NCI-H2171 treated with DMSO at 0.1 percent for 48 hours (cell line): ENCODE measurements at regions not wholly inside any gene's neighbourhood (a gene's known extent, or its start where the extent isn't known, plus 50 kb on each side); places are given as distances from the start of the nearest gene placed in this dataset.
"Not testable (repeated sequence)": the region's sequence is repeated elsewhere in the genome, so short reads cannot be mapped to it uniquely, and the experiment has no call there.

Experiments used
- DNase-seq: peaks from one replicate; lab custom pipeline; 2025; lab: John Stamatoyannopoulos, UW

DNA sequence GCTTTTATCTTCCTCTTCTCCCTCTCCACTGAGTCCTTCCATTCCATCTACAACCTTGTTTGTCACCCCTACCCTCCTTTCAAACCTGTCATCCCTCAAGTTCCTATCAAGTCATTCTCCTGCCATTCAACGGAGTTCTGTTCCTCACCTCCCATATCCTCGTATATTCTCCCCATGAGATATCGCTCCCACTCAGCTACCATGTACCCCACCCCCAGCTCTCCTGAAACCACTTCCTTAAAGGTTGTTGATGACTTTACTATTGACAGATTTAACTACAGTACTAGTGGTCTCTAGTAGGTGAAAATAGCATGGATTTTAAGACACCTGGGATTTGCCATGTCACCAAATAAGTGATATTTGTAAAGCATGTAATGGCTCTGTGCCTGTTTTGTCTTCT is 107.4 kb upstream of the BARHL2 start:
- no peak for DNase-seq

DNA sequence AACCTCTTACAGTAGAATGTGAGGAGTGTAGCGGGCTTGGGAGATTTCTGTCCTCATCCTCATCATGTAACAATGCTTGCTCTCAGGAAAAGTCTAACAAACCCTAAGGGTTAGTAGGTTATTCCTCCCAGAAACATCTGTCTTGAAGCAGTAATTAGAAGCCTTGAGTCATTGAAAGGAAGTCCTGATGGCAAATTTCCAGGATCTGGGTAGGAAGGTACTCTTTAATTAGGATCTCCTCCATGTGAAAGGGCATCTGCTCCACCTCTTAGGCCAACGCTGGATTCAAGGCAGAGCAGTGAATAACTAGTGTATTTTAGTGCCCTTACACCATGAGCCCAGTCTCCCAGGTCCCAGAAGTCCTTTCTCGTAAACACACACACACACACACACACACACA is 106.6 kb upstream of the BARHL2 start:
- no peak for DNase-seq

DNA sequence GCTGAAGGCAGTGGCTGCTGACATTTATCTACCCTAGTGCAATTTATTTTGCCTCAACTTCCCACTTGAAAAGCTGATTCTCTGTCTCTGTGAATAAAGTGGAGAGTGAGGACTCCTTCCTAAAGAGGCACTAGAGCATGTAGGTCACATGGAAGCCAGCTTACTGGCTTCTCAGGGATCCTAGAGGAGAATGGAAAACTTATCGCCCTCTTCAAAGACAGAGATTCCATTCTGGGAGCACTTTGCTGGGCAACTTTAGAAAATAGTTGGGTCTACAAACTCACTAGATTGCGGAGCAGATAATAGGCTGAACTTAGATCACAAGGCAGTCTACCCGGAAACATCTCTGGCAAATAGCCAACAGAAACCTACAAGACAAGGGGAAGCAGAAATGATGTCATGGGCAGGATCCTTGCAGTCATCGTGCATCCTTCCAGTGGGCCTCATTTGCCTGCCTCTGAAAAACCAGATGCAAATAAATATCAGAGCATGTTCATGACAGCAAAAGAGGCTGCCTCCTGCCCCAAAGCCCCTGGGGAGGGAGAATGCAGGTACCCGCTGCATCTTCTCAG is 104.8 kb upstream of the BARHL2 start:
- no peak for DNase-seq

DNA sequence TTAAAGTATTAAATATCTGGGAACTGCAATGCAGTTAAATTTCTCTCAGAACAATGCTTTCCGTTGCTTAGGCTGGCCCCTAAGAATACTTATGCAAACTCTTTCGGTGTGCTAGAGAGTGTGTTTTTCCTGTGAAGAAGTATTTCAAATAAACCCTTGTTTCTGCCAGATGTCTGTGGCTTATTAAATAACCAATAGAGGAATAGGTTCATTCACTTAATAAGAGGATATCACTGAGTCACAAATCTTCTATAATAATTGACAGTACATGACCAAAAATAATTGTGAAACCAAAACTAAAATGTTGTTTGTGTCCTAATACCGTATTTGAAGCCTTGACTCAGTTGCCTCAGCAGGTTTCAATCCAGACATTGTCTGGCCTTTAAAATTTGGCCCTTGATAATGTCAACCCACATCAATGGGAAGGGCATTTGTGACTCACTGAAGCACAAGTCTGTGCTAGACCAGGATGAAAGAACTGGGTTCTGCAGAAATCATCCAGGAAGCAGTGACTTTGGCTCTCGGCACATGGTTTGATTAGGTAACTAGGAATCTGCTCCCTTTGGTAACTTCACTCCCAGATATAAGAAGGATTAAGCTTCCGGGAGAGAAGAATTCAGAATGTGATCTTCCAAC is 104.2 kb upstream of the BARHL2 start:
- no peak for DNase-seq

DNA sequence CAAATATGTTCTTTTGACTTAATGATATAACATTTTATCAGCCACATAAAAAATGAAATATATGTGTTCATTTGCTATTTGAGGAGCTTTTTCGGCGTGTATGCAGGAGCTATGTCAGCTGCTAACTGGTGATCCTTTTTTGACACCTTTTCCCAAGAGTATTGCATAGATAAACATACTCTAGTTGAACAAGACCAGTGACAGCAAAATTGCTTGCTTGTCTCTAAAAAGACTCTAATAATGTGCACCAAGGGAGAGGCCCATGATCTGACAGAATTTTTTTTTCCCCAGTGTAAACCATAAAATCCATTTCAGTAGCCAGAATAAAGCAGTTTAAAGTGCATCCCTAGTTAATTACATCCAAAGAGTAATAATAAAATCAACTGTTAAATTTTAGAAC is 103.6 kb upstream of the BARHL2 start:
- DNase-seq, result no peak

DNA sequence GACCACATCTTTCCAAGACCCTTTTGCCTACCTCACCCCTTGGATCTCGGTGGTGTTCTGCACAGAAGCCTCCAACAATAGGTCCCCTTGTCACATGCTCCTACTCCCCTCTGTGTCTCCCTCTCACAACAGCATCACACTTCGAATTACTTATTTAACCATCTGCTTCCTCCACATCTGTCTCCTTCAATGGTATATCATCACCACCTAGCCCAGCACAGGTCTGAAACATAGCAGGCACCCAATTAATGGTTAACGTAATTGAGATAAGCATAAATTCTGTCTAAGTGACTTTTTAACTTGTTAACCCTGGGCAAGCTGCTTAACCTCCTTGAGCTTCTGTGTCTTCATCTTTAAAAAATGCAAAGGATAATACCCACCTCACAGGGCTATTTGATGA is 100.3 kb upstream of the BARHL2 start:
- no peak for DNase-seq

DNA sequence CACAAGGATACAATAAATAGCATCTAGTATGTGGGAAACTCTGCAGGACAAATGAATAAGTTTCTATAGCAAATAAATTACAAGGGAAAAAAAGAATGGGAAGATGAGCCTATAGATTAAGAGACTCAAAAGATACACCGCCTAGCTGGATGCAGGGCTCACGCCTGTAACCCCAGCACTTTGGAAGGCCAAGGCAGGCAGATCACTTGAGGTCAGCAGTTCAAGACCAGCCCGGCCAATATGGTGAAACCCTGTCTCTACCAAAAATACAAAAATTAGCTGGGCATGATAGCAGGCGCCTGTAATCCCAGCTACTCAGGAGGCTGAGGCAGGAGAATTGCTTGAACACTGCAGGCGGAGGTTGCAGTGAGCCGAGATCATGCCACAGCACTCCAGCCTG is 95.1 kb upstream of the BARHL2 start:
- DNase-seq, result not testable (repeated sequence)

DNA sequence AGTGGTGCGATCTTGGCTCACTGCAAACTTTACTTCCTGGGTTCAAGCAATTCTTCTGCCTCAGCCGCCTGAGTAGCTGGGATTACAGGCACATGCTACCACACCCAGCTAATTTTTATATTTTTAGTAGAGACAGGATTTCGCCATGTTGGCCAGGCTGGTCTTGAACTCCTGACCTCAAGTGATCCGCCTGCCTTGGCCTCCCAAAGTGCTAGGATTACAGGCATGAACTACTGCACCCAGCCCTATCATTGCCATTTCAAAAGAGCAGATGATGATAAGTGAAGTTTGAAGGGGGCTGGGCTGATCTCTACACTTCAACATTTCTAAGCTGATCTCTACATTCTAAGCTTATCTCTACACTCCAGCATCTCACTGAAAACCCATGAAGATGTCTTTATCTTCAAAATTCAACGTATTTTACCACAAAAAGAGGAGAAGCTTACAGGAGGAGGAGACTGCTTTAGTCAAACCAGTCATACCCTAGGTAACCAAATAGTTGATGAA is 94.4 kb upstream of the BARHL2 start:
- DNase-seq, result not testable (repeated sequence)

DNA sequence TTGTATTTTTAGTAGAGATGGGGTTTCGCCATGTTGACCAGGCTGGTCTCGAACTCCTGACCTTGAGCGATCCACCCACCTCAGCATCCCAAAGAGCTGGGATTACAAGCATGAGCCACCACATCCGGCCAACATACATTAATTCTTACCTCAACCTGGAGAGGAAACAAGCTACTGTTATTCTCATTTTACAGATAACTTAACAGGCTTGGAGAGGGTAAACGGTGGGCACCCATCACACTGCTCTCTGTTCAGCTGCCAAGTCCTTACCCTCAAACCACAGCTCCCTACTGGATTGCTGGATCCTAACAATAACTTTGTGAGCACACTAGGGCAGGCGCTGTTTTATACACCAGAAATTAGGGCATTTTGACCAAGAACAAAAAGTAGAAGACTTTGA is 93.6 kb upstream of the BARHL2 start:
- no peak for DNase-seq

DNA sequence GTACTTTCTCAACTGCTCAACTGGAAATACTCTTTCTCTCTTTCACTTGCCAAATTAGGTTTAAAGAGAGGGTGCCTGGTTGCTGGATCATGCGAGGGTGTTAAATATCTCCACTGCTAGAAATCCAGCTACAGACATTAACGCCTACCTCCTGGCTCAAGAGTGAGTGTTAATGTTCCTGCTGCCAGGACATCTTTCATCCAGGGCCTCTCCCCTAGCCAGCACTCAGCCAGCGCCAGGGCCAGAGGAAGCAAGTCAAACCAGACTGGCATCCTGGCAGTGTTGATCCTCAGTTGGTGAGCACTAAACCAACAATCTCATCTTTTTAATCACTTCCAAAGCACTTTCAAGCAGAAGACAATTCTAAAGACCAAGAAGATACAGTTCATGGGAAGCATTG is 92.9 kb upstream of the BARHL2 start:
- no peak for DNase-seq

DNA sequence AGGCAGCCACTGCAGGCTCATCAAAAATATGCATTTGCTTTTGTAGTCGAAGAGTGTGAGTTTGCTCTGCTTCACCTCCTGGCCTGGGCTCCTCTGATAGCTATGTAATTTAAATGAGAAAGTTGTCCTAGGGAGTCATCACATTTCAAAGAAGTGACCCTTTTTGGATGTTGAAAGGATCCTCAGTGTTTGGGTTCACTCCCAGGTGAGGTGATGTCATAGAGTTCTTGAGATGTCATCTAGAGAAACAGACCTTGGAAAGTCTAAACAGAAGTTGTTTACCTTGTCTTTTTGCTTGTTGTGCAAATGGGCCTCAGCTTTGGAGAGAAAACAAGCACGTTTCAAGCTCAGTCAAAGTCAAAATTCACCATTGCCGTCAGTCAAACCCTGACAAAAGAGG is 92.0 kb upstream of the BARHL2 start:
- no peak for DNase-seq

DNA sequence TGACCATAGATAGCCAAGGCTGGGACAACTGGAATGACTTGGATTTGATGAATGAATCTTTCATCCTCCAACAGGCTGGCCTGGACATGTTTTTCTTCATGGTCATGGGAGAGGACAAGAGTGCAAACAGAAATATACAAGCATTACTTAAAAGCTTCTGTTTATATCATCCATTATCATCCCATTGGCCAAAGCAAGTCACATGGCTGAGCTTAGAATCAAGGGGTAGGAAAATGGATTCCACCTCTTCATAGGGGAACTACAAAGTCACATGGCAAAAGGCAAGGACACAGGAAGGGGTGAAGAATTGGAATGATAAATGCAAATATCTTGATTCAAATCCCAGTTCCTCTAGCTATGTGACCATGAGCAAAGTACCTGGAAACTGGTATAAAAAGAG is 90.2 kb upstream of the BARHL2 start:
- no peak for DNase-seq

DNA sequence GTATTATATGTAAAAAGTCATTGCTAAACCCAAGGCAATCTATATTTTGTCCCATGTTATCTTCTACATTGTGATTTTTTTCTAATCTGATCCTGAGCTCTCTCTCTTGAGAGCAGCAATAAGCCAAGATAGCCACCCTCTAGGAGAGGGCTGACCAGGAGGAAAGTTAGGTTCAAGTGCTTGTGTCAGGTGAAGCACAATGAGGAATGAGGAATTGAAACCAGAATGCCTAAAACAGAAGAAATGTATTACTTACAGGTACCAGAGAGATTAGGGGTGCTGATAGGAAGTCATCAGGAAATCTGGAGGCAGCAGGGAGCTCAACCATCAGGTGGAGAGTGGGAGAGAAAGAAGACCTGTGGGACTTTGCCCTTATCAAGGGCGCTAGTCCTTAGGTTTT is 85.5 kb upstream of the BARHL2 start:
- no peak for DNase-seq

DNA sequence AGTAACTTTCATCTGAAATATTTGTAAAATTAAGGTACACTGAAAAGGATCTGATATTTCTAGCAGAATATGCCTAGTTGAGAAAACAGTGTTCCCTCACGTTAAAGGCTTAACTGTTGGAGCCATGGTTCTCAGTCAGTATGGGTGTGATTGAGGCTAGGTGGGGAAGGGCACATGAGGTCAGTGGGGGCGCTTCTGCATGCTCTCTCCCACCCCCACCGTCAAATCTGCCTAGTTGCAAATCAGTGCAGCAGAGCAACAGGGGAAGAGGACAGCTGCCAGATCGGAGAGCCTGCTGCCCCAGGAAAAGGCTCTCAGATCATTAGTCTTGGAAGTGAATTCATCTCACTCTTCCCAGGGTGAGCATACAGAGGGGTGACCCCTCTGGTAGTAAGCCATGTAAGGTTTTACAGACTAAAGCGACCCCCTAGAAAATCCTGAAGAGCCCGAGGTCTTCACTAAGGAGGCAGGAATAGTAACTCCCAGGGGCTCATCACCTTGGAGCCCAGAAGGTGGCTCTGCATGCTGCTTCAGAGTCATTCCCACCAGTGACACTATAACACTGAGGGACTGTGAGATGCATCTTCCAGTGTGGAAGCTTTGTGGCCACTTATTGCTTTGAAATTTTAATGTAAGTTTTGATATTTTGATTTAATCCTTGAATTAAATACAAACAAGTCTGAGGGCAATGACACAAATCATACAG is 83.1 kb upstream of the BARHL2 start:
- no peak for DNase-seq

DNA sequence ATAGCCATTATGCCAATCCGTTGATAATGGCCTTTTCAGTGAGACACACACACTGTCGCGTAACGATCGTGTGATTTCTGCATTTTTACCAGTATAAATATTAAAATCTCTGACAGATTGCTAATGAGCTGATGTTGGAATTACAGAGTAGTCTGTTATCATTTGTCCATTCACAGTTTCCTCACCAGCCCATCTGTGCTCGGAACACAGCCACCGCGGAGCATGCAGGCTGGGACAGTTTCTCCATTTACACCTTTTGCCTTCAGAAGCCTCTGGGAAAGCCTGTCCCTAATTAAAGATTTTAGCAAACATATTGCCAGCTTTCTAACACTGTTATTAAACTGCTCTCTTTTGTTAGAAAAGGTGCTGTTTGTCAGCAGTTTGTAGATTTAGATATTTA is 82.2 kb upstream of the BARHL2 start:
- no peak for DNase-seq

DNA sequence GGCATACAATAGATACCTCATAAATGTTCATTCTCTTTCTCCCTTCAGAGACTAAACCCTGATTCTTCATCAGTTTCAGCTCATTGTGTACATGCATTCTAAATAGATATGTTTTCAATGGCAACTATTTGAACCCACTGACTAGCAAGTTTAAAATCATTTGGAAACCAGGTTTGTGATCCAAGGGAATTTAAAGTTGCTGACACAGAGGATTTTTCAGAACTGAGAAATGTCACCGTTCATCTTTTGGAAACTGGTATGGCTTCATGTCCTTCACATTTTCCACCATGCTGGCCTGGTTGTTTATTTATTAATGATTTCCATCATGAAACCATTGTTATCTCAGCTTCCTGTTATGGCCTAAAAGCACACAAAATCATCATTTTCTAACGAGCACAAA is 81.8 kb upstream of the BARHL2 start:
- DNase-seq, result no peak

DNA sequence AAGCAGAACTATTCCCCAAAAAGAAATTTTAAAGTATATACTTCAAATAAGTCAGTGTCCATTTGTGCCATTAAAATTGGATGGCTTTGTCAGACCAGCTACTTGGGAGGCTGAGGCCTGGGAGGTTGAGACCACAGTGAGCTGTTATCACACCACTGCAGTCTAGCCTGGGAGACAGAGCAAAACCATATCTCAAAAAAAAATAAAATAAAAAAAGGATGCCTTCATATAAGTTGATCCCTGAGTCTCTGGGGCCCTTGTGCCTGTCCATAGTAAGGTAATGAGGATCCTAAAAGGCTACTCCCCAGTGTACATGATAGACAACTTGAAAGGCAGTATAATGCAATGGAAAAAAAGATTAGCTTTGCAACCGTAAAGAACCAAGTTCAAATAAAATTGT is 81.2 kb upstream of the BARHL2 start:
- DNase-seq, result no peak

DNA sequence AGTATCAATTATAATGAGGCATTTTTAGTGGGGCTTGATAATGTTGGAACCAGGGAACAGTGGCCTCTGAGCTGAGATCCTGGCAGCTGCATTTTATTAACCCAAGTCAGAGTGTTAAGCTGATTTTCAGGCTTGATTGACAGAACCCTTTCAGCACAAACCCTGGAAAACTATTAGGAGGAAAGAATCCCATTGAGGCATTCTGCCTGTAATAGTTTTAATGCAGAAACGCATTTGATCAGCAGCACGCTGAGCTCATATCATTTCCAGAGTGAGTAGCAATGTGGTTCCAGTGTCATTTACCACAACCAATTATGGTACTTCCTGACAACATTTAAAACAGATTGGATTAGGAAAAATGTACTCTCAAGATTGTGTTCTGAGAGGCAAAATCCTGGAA is 78.3 kb upstream of the BARHL2 start:
- no peak for DNase-seq

DNA sequence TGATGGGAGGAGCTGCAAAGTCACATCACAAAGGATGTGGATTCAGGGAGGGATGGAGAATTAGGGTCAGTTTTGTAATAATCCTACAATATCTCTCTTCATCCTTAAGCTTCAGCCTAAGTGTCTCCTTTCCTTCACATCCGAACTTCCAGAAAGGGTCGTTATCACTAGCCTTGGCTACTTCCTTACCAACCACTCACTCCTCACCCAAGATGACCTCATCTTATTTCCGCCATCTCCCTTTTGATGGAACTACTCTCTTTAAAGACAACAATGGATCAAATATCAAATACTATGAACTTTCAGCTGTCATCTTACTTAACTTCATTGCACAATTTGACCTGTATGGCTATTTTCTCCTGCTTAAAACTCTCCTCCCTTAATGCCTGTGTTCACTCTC is 69.6 kb upstream of the BARHL2 start:
- no peak for DNase-seq

DNA sequence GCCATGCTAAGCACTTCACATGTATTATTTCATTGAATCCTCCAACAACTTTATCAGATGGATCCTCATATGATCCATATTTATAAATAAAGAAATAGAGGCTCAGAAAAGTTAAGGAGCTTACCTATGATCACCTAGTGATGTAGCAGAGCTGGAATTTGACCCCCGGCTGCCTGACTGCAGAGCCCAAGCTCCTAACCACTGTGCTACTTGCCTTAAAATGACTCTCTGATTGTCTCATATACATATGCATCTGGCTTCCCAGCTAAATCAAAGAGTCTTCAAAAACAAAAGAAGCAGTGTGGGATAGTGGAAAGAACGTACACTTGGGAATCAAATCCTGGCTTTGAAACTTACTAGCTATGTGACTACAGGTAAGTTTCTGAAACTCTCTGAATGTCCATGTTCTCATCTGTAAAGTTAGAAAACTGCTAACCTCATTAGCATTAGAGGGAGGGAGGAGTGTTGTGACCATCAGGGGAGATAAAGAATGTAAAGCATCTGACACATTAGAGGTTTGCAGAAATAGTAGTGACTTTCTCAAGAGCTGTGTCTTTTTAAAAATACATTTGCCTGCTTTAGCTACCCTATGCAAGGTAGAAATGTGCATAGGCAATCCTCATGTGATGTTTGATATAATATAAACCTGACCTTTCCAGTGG is 67.2 kb upstream of the BARHL2 start:
- DNase-seq, result no peak

DNA sequence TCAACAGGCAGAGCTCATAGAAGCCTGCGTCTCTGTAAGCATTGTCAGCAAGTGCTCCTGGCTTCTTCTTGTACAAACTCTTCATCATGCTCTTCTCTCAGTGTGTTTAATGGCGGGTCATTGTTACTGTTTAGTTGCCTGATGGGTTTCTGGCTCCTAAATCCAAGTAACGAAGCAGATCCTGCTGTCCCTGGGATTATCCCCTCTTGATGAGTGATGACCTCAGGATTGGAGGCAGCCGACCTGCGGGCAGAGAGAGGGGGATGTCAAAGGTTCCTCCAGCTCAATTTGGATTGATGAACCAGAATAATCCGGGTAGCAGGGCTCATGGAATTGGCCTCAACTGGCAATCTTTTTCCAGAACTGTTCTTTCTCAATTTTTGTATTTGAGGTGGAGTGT is 66.1 kb upstream of the BARHL2 start:
- DNase-seq, result no peak

DNA sequence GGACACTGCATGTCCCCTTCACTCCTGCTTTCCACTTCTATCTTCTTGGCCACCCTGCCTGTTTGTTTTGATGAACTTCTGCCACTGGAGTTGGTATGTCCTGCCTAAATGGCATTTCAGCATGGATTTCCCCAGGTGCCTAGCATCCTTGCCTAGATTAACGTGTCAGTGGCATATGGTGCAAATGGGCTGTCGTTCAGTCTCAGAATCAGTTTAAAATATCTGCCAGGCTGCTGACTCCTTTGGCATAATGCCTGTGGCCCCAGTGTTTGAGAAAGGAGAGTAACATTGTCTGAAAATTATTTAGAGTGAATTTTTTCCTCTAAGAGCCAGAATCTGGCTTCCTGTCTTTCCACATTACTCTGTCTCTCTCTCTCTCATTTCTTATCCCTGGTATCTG is 64.9 kb upstream of the BARHL2 start:
- no peak for DNase-seq

DNA sequence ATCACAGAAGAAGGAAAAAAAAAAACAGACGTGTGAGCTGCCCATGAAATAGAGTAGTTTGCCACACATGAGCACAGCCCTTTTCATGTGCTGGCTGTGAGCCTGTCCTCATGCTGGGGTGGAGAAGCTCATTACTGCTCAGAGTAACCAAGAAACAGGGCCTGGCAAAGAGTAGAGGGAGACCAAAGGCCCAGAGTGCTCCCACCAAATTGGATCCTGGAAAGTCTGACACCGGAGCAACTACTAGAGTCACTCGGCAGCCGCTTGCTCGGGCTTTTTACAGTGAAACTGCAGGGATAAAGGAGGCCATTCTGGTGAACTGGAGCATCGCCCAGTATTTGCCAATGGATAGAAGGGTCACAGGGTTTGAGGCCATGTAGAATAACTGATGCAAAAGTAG is 64.4 kb upstream of the BARHL2 start:
- DNase-seq, result no peak
